ENCODE measurements at regions not wholly inside any gene's neighbourhood (a gene's known extent, or its start where the extent isn't known, plus 50 kb on each side); places are given as distances from the start of the nearest gene placed in this dataset.

GRCh38 chr5:153899746-153900145, 139.0 kb downstream of the FAM114A2 start:
- TF ChIP-seq POLR2A (IDR thresholded peaks at IDR 0.05), result no peak
- no peak for TF ChIP-seq CTCF (IDR thresholded peaks at IDR 0.05)

Measured in breast epithelium (tissue), 3 donors.